Natural killer cell (primary cell): ENCODE measurements at regions not wholly inside any gene's neighbourhood (a gene's known extent, or its start where the extent isn't known, plus 50 kb on each side); places are given as distances from the start of the nearest gene placed in this dataset.

Experiments used
- ATAC-seq, 3 donors: fragments of 150-1000 bp in 2 of 3; fragments of 200-7000 bp in 1 of 3; cut with Tn5 transposase; 1 replicate in 1 of 3; 2 replicates in 2 of 3; pipeline ENCODE4 v1.10.0; 2021; ENCODE audit warnings: mild to moderate bottlenecking in 2 of 3, moderate library complexity in 2 of 3
- DNase-seq, 2 donors: peaks; one replicate each; pipeline versions ENCODE4 v3.0.0 to v3.0.0-alpha.2; 2013 to 2021; ENCODE audit warnings: mixed read lengths in 1 of 2
- H3K27ac ChIP-seq: one replicate; pipeline ENCODE4 v1.5.1; 2013; ENCODE audit warnings: mild to moderate bottlenecking, low read length
- H3K27me3 ChIP-seq: one replicate; pipeline ENCODE4 v1.6.1; 2013; ENCODE audit warnings: low read length; ENCODE audit not compliant: control insufficient read depth, insufficient read depth
- H3K36me3 ChIP-seq: one replicate; pipeline ENCODE4 v1.6.1; 2013; ENCODE audit warnings: low read length; ENCODE audit not compliant: control insufficient read depth, insufficient read depth
- H3K4me1 ChIP-seq: one replicate; pipeline ENCODE4 v1.6.1; 2013; ENCODE audit warnings: low read length; ENCODE audit not compliant: control insufficient read depth, insufficient read depth
- H3K4me3 ChIP-seq: one replicate; pipeline ENCODE4 v1.5.1; 2013; ENCODE audit warnings: low read length
- H3K9me3 ChIP-seq: one replicate; pipeline ENCODE4 v1.6.1; 2013; ENCODE audit warnings: low read length; ENCODE audit not compliant: control insufficient read depth, insufficient read depth
- H3K27ac Mint-ChIP-seq, 2 donors: one replicate each; pipeline ENCODE4 v1.8.0; 2022; ENCODE audit warnings: mild to moderate bottlenecking in 2 of 2, mixed read lengths in 2 of 2, moderate library complexity in 1 of 2
- H3K27me3 Mint-ChIP-seq, 2 donors: one replicate each; pipeline ENCODE4 v1.8.0; 2022; ENCODE audit warnings: low read depth in 2 of 2, mixed read lengths in 2 of 2
- H3K36me3 Mint-ChIP-seq: one replicate; pipeline ENCODE4 v1.8.0; 2022; ENCODE audit warnings: mixed read lengths
- H3K4me1 Mint-ChIP-seq, 2 donors: one replicate each; pipeline ENCODE4 v1.8.0; 2022; ENCODE audit warnings: mixed read lengths in 2 of 2
- H3K4me3 Mint-ChIP-seq: one replicate; pipeline ENCODE4 v1.8.0; 2022; ENCODE audit warnings: mild to moderate bottlenecking, moderate library complexity, mixed read lengths
- H3K9me3 Mint-ChIP-seq, 2 donors: one replicate each; pipeline ENCODE4 v1.8.0; 2022; ENCODE audit warnings: mixed read lengths in 2 of 2
- WGBS: methylation state at CpG from one replicate; pipeline ENCODE4 v1.1.7; 2013; ENCODE audit warnings: missing lambda C conversion rate; ENCODE audit not compliant: insufficient coverage; 5-methylcytosine and 5-hydroxymethylcytosine counted together
- intact Hi-C: fragments of 100-400 bp; cut with micrococcal nuclease; formaldehyde crosslinking; loops from one replicate; pipeline ENCODE4 v1.14.2; 2022
- TF ChIP-seq, protein P1 (sequence below): fragments of 200-600 bp; IDR thresholded peaks from one replicate; pipeline ENCODE4 v1.8.0; 2022; ENCODE audit warnings: antibody characterized with exemption

DNA sequence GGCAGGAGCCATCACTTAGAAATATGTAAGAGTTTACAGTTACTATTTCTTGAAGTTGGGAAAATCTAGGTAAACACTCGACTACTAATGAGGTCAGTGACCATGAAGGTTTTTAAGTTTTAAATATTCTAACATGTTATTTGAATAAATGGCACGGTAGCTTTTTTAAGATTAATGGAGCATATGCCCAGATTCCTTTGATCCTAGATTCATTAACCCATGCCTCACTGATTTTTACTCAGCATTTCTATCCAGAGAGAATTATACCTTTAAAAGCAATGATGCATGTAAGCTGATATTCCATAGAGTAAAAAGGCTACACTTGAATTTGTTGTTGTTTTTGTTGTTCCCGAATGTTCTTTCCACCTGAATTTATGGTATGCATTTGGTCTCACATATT lies 541.4 kb downstream of the DACH1 start:
- Mint-ChIP-seq H3K27me3 (no peaks in the 10 kb centered on the region), H3K27ac (no peak overlapping the region), H3K36me3 (no peaks in the 10 kb centered on the region), H3K9me3 (peaks cover 0 to 7% of the 10 kb centered on the region in 2 donors), H3K4me3 (no peak overlapping the region), H3K4me1 (no peaks in the 10 kb centered on the region)
- Histone ChIP-seq H3K27me3 (no peaks in the 10 kb centered on the region), H3K9me3 (no peaks in the 10 kb centered on the region), H3K27ac (no peak overlapping the region), H3K36me3 (no peaks in the 10 kb centered on the region), H3K4me1 (no peaks in the 10 kb centered on the region), H3K4me3 (no peak overlapping the region)
- no peak for ATAC-seq
- DNase-seq: no peak
- intact Hi-C loops: no loop called here
- TF ChIP-seq, protein P1, sequence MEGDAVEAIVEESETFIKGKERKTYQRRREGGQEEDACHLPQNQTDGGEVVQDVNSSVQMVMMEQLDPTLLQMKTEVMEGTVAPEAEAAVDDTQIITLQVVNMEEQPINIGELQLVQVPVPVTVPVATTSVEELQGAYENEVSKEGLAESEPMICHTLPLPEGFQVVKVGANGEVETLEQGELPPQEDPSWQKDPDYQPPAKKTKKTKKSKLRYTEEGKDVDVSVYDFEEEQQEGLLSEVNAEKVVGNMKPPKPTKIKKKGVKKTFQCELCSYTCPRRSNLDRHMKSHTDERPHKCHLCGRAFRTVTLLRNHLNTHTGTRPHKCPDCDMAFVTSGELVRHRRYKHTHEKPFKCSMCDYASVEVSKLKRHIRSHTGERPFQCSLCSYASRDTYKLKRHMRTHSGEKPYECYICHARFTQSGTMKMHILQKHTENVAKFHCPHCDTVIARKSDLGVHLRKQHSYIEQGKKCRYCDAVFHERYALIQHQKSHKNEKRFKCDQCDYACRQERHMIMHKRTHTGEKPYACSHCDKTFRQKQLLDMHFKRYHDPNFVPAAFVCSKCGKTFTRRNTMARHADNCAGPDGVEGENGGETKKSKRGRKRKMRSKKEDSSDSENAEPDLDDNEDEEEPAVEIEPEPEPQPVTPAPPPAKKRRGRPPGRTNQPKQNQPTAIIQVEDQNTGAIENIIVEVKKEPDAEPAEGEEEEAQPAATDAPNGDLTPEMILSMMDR: no peak
- WGBS: 84% methylated on average over 2 of the region's 3 CpGs

DNA sequence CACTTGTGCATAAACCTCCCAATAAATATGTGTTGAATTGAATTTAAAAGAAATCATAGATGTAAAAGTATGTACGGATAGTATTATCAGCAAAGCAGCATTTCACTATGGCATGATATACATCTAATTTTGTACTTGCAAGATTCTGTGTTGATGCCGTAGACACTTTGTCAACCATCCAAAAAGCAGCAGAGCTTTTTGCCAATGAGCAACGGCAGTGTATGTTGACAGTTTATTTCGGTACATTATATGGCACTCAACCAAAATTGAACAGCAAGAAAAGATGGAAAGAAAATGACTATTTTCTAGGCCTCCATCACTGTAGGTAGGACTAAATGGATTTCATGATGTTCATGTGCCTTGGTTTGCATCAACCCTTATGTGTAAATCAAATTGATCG lies 543.7 kb downstream of the DACH1 start:
- no peak overlapping the region for H3K27ac Mint-ChIP-seq
- 93% methylated on average over 5 of the region's 5 CpGs for WGBS
- no peak overlapping the region for H3K27ac ChIP-seq
- no peaks in the 10 kb centered on the region for H3K36me3 ChIP-seq
- H3K9me3 Mint-ChIP-seq: peaks cover 5 to 10% of the 10 kb centered on the region in 2 donors
- intact Hi-C loops: no loop called here
- no peaks in the 10 kb centered on the region for H3K27me3 Mint-ChIP-seq
- H3K4me3 ChIP-seq: no peak overlapping the region
- H3K36me3 Mint-ChIP-seq: no peaks in the 10 kb centered on the region
- no peaks in the 10 kb centered on the region for H3K4me1 Mint-ChIP-seq
- ATAC-seq (no peak), DNase-seq (no peak)
- TF ChIP-seq, protein P1: no peak
- no peaks in the 10 kb centered on the region for H3K4me1 ChIP-seq
- no peaks in the 10 kb centered on the region for H3K9me3 ChIP-seq
- H3K4me3 Mint-ChIP-seq: no peak overlapping the region
- no peaks in the 10 kb centered on the region for H3K27me3 ChIP-seq

DNA sequence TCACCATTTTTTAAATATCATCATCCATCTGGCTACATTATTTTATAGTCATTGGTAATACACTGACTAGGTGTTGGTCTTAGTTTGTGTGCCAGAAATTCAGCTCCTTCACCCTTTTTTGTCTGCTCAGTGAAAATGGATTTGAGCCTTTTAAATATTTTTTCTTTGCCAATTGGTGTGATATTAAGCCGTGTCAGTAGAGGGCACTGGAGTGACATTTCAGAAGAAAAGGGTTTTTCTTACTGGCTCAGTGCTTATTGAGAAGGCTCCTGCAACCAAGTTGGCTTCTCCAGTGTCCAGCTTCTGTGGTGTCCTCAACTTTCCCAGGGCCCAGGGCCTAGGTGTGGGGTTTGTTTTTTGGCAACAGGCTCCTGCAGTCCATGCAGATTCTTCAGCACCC lies 546.6 kb downstream of the DACH1 start:
- H3K27me3 ChIP-seq: no peaks in the 10 kb centered on the region
- H3K9me3 ChIP-seq: no peaks in the 10 kb centered on the region
- 68% methylated on average over 1 of the region's 1 CpG for WGBS
- H3K27ac Mint-ChIP-seq: no peak overlapping the region
- no peak overlapping the region for H3K4me3 Mint-ChIP-seq
- H3K9me3 Mint-ChIP-seq: peaks cover 5 to 10% of the 10 kb centered on the region in 2 donors
- no peaks in the 10 kb centered on the region for H3K36me3 Mint-ChIP-seq
- H3K4me1 Mint-ChIP-seq: no peaks in the 10 kb centered on the region
- H3K4me1 ChIP-seq: no peaks in the 10 kb centered on the region
- intact Hi-C loops: no loop called here
- ATAC-seq (no peak), DNase-seq (no peak)
- H3K27me3 Mint-ChIP-seq: no peaks in the 10 kb centered on the region
- no peak overlapping the region for H3K27ac ChIP-seq
- no peaks in the 10 kb centered on the region for H3K36me3 ChIP-seq
- H3K4me3 ChIP-seq: no peak overlapping the region
- TF ChIP-seq, protein P1: no peak

DNA sequence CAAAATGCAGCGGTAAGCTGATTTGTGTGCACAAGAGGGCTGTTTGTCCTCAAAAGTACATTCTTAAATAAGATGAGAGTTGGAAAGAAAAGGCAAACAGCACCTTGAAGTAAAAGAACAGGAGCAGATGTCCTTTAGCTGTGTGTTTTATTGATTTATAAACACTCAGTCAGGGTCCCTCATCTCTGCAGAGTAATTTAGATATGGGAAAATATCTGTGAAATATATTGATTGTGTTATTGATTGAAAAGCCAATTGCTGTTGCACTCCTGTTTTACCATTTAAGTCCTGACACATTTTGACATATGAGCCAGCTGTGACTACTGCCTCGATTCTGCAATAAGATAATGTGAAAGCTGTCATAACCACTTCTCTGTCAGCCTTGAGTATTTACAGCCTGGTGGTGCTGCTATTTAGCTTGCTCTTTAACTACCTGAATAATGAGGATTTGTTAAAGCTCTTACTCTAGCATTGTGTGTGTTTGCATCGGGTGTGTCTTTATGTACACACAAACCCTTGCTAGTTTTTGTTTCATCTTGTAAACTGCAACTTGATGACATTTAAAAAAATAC lies 550.1 kb downstream of the DACH1 start:
- intact Hi-C loops: no loop called here
- no peak overlapping the region for H3K27ac Mint-ChIP-seq
- WGBS: 50% methylated on average over 2 of the region's 3 CpGs

More for the DNA sequence above, 550.1 kb downstream of the DACH1 start:
- Histone ChIP-seq H3K9me3 (no peaks in the 10 kb centered on the region), H3K4me1 (no peaks in the 10 kb centered on the region), H3K36me3 (no peaks in the 10 kb centered on the region), H3K4me3 (no peak overlapping the region), H3K27me3 (no peaks in the 10 kb centered on the region), H3K27ac (no peak overlapping the region)
- Mint-ChIP-seq H3K4me3 (no peak overlapping the region), H3K36me3 (no peaks in the 10 kb centered on the region), H3K9me3 (peaks cover 5 to 6% of the 10 kb centered on the region in 2 donors), H3K27me3 (no peaks in the 10 kb centered on the region), H3K4me1 (no peaks in the 10 kb centered on the region)
- TF ChIP-seq, protein P1: no peak
- ATAC-seq: no peak
- DNase-seq: no peak
